ENCODE measurements at regions not wholly inside any gene's neighbourhood (a gene's known extent, or its start where the extent isn't known, plus 50 kb on each side); places are given as distances from the start of the nearest gene placed in this dataset.
A peak's percentile ranks its signal among the peaks of the same experiment; 100 is the strongest.

DNA sequence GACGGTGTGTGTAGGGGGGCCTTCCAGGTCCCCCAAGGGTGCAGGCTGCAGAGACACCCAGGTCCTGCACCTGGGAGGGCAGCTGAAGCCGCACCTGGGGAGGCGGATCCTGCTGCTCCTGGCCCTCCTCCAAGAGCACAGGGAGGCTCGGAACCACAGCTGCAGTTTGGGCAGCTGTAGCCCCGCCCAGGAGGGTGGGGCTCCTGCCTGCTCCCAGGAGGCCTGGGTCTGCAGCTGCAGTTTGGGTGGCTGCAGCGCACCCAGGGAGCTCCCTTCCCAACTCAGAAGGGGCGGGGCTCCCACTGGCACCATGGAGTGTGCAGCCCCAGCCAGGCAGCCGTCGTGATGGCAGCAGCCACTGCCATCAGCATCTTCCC, 69.4 kb upstream of the NKD1 start:
- ATAC-seq (ENCODE audit: low read depth in 2 of 2), result no peak

DNA sequence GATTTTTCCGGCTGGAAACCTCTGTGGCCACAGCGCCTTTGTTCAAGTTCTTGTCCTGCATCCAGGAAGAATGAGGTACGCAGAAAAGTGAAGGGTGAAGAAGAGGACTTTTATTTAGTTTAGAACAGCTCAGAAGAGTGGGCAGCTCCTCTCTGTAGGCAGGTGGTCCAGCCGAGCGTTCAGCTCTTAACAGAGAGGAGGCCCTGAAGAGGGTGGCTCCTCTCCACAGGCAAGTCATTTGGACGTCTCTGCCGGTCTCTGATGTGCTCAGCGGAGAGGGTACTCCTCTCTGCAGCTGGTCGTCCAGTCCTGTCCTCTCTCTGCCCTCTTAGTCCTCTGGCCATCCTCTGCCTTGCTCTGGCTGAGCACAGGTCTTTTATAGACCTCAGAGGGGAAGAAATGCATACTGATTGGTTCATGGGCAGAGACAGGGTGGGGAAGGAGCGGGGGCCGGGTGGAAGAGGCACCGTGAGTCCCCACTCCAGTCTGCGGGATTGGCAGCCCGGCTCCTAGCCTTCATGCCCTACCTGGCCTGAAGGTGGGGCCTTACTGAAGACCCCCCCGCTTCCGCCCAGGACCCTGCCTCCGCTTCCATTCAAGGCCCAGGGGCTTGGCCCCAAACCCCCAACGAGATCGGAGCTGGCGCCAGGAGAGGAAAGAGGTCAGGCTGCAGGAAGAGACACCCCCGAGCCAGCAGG, 70.0 kb upstream of the NKD1 start:
- ATAC-seq (ENCODE audit: low read depth in 2 of 2) (no peak), DNase-seq (no peak)
- no peak overlapping the region for H3K27ac Mint-ChIP-seq
- H3K4me3 Mint-ChIP-seq, result no peak overlapping the region
- H3K27me3 Mint-ChIP-seq, result peaks cover 26 to 67% (median 32%) of the 10 kb centered on the region in 3 donors
- H3K9me3 Mint-ChIP-seq, result peaks cover 0 to 4% (median 0%) of the 10 kb centered on the region in 7 donors
- H3K36me3 Mint-ChIP-seq, result no peaks in the 10 kb centered on the region
- no peaks in the 10 kb centered on the region for H3K4me1 Mint-ChIP-seq

More for the DNA sequence above, 69.4 kb upstream of the NKD1 start:
- H3K4me1 Mint-ChIP-seq, result no peaks in the 10 kb centered on the region
- peaks cover 0 to 7% (median 3%) of the 10 kb centered on the region in 7 donors for H3K9me3 Mint-ChIP-seq
- peaks cover 26 to 66% (median 32%) of the 10 kb centered on the region in 3 donors for H3K27me3 Mint-ChIP-seq
- no peak overlapping the region for H3K27ac Mint-ChIP-seq
- DNase-seq, result no peak
- H3K4me3 Mint-ChIP-seq, result no peak overlapping the region
- H3K36me3 Mint-ChIP-seq, result peaks cover 0 to 3% of the 10 kb centered on the region in 2 donors

DNA sequence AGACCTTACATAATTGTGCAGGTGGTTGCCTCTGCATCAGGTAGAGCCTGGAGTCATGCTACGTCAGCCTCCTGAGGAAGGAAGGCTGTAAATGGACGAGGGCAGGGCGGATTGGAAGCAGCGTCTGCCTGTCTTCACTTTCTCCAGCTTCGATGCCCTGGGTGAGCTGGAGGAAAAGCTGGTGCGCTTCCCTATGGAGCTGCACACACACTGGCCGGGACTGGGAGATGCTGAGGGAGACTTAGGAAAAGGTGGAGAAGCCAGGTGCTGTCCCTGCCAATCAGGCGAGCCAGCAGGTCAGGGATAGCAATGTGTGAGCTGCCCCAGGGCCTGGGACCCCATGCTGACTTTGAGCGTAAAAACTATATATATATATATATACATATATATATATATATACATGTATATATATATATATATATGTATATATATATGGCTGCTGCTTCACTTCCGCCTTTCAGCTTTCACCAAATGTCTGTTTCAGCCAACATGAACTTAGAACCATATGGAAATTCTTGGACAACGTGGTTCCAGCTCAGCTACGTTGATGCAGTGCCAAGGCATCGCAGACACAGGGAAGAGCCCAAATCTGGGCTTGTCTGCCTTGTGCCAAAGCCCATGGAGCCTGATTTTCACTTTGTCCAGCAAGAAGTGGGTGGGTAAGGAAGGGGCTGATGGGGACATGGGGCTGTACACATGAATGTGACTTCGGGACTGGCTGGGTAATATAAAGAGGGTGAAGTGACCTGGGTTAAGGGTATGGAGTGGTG, 71.5 kb upstream of the NKD1 start:
- no peaks in the 10 kb centered on the region for H3K9me3 Mint-ChIP-seq
- no peaks in the 10 kb centered on the region for H3K36me3 Mint-ChIP-seq
- DNase-seq, result no peak
- no peak for ATAC-seq (ENCODE audit: low read depth in 2 of 2)
- no peaks in the 10 kb centered on the region for H3K4me1 Mint-ChIP-seq
- peak overlapping the region in 1 of 8 donors; percentile 13 for H3K4me3 Mint-ChIP-seq
- H3K27me3 Mint-ChIP-seq, result peaks cover 32 to 65% (median 36%) of the 10 kb centered on the region in 3 donors
- H3K27ac Mint-ChIP-seq, result no peak overlapping the region

DNA sequence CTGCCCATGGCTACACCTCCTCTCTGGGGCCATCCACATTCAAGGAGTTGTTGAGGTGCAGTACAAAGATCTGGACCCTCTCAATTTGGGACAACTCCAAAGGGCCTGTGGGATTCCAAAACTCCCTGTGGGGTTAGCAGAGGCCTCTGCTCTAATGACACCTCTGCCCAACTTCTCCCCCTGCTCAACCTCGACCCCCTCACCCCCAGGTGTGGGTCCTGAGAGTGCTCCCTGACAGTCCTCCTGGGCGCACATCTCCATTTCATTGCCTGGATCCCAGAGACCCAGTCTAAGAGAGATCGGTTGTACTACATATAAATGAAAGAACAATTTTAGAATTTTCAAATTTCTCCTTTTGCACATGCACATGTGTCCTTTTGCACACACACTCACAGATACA, 73.0 kb upstream of the NKD1 start:
- DNase-seq, result no peak
- Mint-ChIP-seq H3K4me1 (no peaks in the 10 kb centered on the region), H3K4me3 (no peak overlapping the region), H3K27me3 (peaks cover 39 to 61% (median 45%) of the 10 kb centered on the region in 3 donors), H3K27ac (no peak overlapping the region), H3K36me3 (no peaks in the 10 kb centered on the region), H3K9me3 (no peaks in the 10 kb centered on the region)
- ATAC-seq (ENCODE audit: low read depth in 2 of 2), result no peak

DNA sequence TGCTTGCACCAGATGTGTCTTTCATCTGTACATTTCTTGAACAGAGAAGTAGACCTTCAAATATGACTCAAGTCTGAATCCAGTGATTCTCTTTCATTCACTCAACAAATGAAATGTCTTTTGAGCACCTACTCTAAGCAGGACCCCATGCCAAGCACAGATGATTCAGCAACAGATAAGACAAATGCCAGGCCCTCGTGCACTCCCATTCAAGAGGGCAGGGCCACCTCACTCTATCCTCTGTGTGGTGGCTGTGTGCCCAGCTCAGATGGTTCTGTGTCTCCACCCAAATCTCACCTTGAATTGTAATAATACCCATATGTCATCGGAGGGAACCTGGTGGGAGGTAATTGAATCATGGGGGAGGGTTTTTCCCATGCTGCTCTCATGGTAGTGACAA, 74.1 kb upstream of the NKD1 start:
- ATAC-seq (ENCODE audit: low read depth in 2 of 2), result no peak
- no peaks in the 10 kb centered on the region for H3K9me3 Mint-ChIP-seq
- DNase-seq, result no peak
- H3K36me3 Mint-ChIP-seq, result no peaks in the 10 kb centered on the region
- no peaks in the 10 kb centered on the region for H3K4me1 Mint-ChIP-seq
- H3K27ac Mint-ChIP-seq, result no peak overlapping the region
- no peak overlapping the region for H3K4me3 Mint-ChIP-seq
- H3K27me3 Mint-ChIP-seq, result peaks cover 41 to 64% (median 46%) of the 10 kb centered on the region in 3 donors

DNA sequence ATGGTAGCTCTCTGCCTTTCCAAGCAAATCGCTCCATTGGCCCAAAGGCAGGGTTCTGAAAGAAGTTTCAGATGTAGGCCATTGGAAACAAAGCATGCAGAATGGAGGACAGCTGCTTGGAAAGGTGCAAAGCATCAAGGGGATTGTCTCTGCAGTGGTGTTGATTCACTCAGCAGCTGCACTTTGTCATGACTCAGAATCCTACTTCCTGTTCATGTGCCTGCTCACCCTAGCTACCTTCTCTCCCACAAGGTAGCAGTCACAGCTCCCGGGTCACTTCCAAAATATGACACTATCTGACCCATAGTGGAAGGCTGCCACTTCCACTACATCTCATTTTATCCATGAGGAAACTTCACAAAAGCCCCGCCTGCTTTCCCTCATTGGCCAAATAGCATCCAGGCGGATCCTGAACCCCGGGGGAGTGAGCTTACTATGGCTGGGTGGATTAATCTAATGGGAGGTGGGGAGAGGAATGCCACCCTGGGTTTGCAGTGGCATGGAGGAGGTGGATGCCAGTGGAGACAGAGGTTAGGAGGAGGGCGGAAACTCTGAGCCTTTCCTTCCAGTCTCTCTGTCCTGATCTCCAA, 74.7 kb upstream of the NKD1 start:
- Mint-ChIP-seq H3K27me3 (peaks cover 47 to 67% (median 51%) of the 10 kb centered on the region in 3 donors), H3K4me3 (peak overlapping the region in 1 of 8 donors; percentile 31), H3K36me3 (no peaks in the 10 kb centered on the region), H3K9me3 (no peaks in the 10 kb centered on the region), H3K27ac (no peak overlapping the region), H3K4me1 (peaks cover 0 to 6% (median 0%) of the 10 kb centered on the region in 3 donors)
- no peak for DNase-seq
- no peak for ATAC-seq (ENCODE audit: low read depth in 2 of 2)

DNA sequence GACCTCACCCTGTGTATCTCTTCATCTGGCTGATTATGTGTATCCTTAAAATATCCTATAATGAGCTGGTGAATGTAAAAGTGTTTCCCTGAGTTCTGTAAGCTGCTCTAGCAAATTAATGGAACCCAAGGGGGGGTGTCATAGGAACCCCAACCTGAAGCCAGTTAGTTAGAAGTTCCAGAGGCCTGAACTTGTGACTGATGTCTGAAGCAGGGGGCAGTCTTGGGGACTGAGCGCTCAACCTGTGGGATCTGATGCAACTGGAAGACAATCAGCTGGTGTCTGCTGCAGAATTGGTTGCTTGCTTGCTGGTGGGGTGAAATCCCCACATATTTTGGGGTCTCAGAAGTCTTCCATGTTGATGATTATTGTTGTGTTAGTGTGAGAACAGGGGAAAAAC, 75.7 kb upstream of the NKD1 start:
- Mint-ChIP-seq H3K27ac (no peak overlapping the region), H3K9me3 (no peaks in the 10 kb centered on the region)

DNA sequence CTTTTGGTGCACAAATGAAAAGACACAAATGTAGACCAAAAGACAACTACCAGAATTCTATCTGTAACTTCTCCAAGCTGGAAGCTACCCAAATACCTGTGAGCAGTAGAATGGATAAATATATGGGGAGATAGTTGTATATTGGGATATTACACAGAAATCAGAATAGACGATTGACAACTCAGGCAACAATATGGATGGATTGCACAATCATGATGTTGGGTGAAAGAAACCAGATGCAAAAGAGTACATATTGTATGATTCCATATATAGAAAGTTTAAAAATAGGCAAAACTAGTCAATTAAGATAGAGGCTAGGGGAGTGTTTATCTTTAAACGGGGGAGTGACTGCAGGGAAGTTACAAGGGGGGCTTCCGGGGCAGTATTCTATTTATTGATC, 77.5 kb upstream of the NKD1 start:
- no peaks in the 10 kb centered on the region for H3K36me3 Mint-ChIP-seq
- ATAC-seq (ENCODE audit: low read depth in 2 of 2), result no peak
- H3K4me1 Mint-ChIP-seq, result peaks cover 0 to 7% (median 0%) of the 10 kb centered on the region in 3 donors
- no peak for DNase-seq
- no peak overlapping the region for H3K4me3 Mint-ChIP-seq
- H3K27ac Mint-ChIP-seq, result no peak overlapping the region
- no peaks in the 10 kb centered on the region for H3K9me3 Mint-ChIP-seq
- peaks cover 39 to 61% (median 47%) of the 10 kb centered on the region in 3 donors for H3K27me3 Mint-ChIP-seq

More for the DNA sequence above, 75.7 kb upstream of the NKD1 start:
- ATAC-seq (ENCODE audit: low read depth in 2 of 2) (no peak), DNase-seq (no peak)
- H3K36me3 Mint-ChIP-seq, result no peaks in the 10 kb centered on the region
- H3K4me3 Mint-ChIP-seq, result no peak overlapping the region
- peaks cover 40 to 63% (median 51%) of the 10 kb centered on the region in 3 donors for H3K27me3 Mint-ChIP-seq
- H3K4me1 Mint-ChIP-seq, result peaks cover 0 to 7% (median 0%) of the 10 kb centered on the region in 3 donors

DNA sequence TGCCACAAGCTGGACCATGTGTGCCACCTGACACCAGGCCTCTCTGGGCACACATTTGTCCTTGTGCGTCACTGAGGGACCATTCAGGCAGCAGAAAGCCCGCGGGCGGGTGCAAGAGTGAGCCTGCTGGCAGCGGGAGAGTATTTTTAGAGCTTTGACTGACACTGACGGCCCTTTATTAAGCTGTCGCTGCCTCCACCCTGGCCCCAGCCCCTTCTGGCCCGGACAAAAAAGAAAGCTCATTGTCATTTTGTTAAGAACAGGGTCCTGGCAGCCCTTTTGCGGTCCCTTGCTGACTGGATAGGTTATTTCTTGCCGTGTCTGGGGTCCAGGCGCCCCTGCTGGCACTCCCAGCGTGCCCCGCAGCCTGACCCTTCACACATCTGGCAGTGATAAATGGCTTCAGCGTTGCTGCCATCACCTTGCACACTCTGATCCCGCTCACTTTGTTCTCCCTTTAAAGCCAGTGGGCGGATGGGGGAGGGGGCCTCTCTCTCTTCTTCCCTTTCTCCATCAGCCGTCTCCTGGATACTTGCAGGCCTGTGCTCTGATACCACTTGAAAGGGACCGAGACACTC, 78.4 kb upstream of the NKD1 start:
- H3K27ac Mint-ChIP-seq, result peak overlapping the region in 1 of 6 donors; percentile 91
- ATAC-seq (ENCODE audit: low read depth in 2 of 2) (no peak), DNase-seq (no peak)
- H3K9me3 Mint-ChIP-seq, result no peaks in the 10 kb centered on the region
- peaks cover 45 to 61% (median 48%) of the 10 kb centered on the region in 3 donors for H3K27me3 Mint-ChIP-seq
- H3K4me3 Mint-ChIP-seq, result peak overlapping the region in 2 of 8 donors; percentile 22 to 25
- H3K36me3 Mint-ChIP-seq, result no peaks in the 10 kb centered on the region
- peaks cover 0 to 7% (median 0%) of the 10 kb centered on the region in 3 donors for H3K4me1 Mint-ChIP-seq

DNA sequence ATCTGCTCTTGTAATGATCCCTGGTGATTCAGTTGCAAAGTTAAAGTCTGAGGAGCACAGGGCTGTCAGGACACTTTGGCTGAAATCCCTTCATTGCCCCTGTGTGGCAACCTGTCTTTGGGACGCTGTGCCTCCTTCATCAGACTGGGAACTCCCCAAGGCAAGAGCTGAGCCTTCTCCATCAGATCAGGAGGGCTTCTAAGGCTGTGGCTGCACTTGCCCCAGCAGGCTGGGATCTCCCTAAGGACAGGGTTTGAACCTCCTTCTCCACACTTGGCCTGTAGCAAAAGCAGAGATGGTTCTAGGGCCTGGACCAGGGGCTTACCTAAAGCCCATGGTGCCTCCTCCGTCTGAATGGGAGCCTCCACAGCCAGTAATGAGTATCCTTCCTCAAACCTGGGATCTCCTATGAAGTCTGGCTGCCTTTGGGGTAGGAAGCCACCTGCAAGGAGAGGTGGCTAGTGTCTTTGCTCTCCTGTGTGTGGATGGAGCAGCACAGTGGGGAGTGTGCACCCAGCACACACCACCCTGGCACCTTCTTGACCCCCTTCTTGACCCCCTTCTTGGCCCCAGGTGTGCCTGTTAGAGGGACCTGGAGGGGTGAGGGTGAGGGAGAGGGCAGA, 79.0 kb upstream of the NKD1 start:
- Mint-ChIP-seq H3K4me1 (peaks cover 0 to 7% (median 0%) of the 10 kb centered on the region in 3 donors), H3K27ac (no peak overlapping the region), H3K27me3 (peaks cover 46 to 62% (median 51%) of the 10 kb centered on the region in 3 donors), H3K36me3 (no peaks in the 10 kb centered on the region), H3K4me3 (peak overlapping the region in 2 of 8 donors; percentile 23 to 71), H3K9me3 (no peaks in the 10 kb centered on the region)
- ATAC-seq (ENCODE audit: low read depth in 2 of 2) (no peak), DNase-seq (no peak)

DNA sequence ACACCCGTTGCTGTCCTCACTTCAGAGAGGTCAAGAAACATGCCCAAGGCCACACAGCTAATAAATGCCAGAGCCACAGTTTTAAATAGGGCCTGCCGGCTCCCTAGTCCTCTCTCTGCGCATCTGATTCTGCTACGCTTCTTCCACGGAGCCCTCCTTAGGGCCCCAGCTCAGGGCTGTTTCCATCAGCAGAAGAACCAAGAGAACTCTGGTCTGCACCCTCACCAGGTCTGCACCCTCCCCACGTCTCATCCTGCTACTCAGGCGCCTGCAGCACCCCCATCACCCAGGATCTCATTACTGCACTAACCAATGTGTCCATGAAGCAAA, 79.5 kb upstream of the NKD1 start:
- no peak overlapping the region for H3K27ac Mint-ChIP-seq
- H3K27me3 Mint-ChIP-seq, result peaks cover 51 to 65% (median 56%) of the 10 kb centered on the region in 3 donors
- DNase-seq (no peak), ATAC-seq (ENCODE audit: low read depth in 2 of 2) (no peak)
- H3K36me3 Mint-ChIP-seq, result no peaks in the 10 kb centered on the region
- peaks cover 0 to 7% (median 0%) of the 10 kb centered on the region in 3 donors for H3K4me1 Mint-ChIP-seq
- H3K9me3 Mint-ChIP-seq, result no peaks in the 10 kb centered on the region
- peak overlapping the region in 3 of 8 donors; percentile 12 to 58 (median 23) for H3K4me3 Mint-ChIP-seq

DNA sequence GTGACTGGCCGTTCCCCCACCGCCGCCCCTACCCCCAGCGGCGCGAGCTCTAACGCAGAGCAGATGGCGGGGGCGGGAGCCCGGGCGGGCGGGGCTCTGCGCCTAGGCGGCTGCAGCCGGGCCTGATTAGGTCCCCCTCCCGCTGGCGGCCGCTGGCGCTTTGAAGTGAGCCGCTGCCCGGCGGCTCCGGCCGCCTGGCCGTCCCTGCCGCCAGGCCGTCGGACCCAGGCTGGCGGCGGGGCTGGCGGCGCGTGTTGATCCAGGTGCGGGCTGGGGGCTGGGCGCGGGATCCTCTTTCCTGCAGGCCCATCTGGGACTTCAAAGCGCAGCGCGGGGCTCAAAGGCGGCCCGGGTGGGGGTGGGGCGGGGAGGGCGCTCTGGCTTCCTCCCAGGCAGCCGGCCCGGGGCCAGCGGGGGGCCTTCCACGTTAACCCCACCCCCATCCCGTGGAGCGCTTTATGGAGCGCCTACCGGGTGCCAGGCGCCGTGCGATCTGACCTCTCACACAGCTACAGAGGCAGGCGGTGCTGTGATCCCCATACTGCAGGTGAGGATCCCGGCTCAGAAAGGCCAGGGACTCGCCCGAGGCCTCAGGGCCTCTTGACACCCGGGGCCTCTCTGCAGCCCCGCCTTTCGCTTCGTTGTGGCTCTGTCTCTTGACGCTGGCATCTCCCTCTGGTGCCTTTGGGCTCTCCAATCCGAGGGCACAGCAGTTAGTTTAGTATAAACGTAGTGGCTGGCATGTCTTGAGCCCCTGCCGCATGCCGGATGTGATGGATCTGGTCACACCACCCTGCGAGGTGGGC, 80.0 kb upstream of the NKD1 start:
- H3K36me3 Mint-ChIP-seq, result no peaks in the 10 kb centered on the region
- no peak overlapping the region for H3K27ac Mint-ChIP-seq
- peak overlapping the region in 5 of 8 donors; percentile 23 to 61 (median 33) for H3K4me3 Mint-ChIP-seq
- DNase-seq, result no peak
- ATAC-seq (ENCODE audit: low read depth in 2 of 2), result no peak
- peaks cover 52 to 66% (median 62%) of the 10 kb centered on the region in 3 donors for H3K27me3 Mint-ChIP-seq
- H3K9me3 Mint-ChIP-seq, result no peaks in the 10 kb centered on the region
- H3K4me1 Mint-ChIP-seq, result peaks cover 0 to 7% (median 0%) of the 10 kb centered on the region in 3 donors

All from naive B cell (primary cell).